OCI-LY1 (cell line): ENCODE measurements at regions not wholly inside any gene's neighbourhood (a gene's known extent, or its start where the extent isn't known, plus 50 kb on each side); places are given as distances from the start of the nearest gene placed in this dataset.
A peak's percentile ranks its signal among the peaks of the same experiment; 100 is the strongest.

Experiments
- H2AFZ ChIP-seq: fragments of 200-600 bp; sonication (generic), shearing (Covaris generic); 2 replicates; pipeline ENCODE4 v1.6.0; 2014; ENCODE audit warnings: antibody characterized with exemption, mild to moderate bottlenecking, low read length
- H3F3A ChIP-seq: fragments of 200-600 bp; sonication (generic), shearing (Covaris generic); 2 replicates; pipeline ENCODE4 v1.6.0; 2014; ENCODE audit warnings: mild to moderate bottlenecking, antibody characterized with exemption, low read length, moderate library complexity; ENCODE audit not compliant: insufficient read depth
- H3K27ac ChIP-seq: fragments of 200-600 bp; sonication (generic); 2 replicates; pipeline ENCODE4 v1.5.1; 2014; ENCODE audit warnings: low read length, mixed run types, mild to moderate bottlenecking, low read depth; ENCODE audit not compliant: poor library complexity, severe bottlenecking
- H3K27me3 ChIP-seq: fragments of 200-600 bp; sonication (generic); 2 replicates; pipeline ENCODE4 v1.6.0; 2014; ENCODE audit warnings: antibody characterized with exemption, mild to moderate bottlenecking, low read length, moderate library complexity; ENCODE audit not compliant: insufficient read depth
- H3K36me3 ChIP-seq: fragments of 200-600 bp; sonication (generic); 2 replicates; pipeline ENCODE4 v1.6.1; 2014; ENCODE audit warnings: mild to moderate bottlenecking, antibody characterized with exemption, low read length, moderate library complexity, mixed read lengths; ENCODE audit not compliant: insufficient read depth
- H3K4me1 ChIP-seq: fragments of 200-600 bp; sonication (generic); 2 replicates; pipeline ENCODE4 v1.5.1; 2014; ENCODE audit warnings: mild to moderate bottlenecking, low read length, moderate library complexity; ENCODE audit not compliant: insufficient read depth, severe bottlenecking
- H3K4me2 ChIP-seq: fragments of 200-600 bp; sonication (generic), shearing (Covaris generic); 2 replicates; pipeline ENCODE4 v1.6.1; 2014; ENCODE audit warnings: low read length
- H3K4me3 ChIP-seq: fragments of 200-600 bp; sonication (generic); 2 replicates; pipeline ENCODE4 v1.5.1; 2014; ENCODE audit warnings: low read length, low read depth, mild to moderate bottlenecking, mixed read lengths; ENCODE audit not compliant: poor library complexity, severe bottlenecking
- H3K79me2 ChIP-seq: fragments of 200-600 bp; shearing (Covaris generic); 2 replicates; pipeline ENCODE4 v1.6.1; 2016; ENCODE audit warnings: mixed run types, low read length, mixed read lengths; ENCODE audit not compliant: insufficient read depth
- H3K9ac ChIP-seq: fragments of 200-600 bp; sonication (generic), shearing (Covaris generic); 2 replicates; pipeline ENCODE4 v1.6.1; 2014; ENCODE audit warnings: mild to moderate bottlenecking, low read length, mixed read lengths
- H3K9me2 ChIP-seq: fragments of 200-600 bp; sonication (generic), shearing (Covaris generic); 2 replicates; pipeline ENCODE4 v1.6.1; 2014; ENCODE audit warnings: low read depth, mild to moderate bottlenecking, low read length, mixed read lengths
- H3K9me3 ChIP-seq: fragments of 200-600 bp; shearing (Covaris generic); 2 replicates; pipeline ENCODE4 v1.6.1; 2014; ENCODE audit warnings: low read length, mixed read lengths
- H4K20me1 ChIP-seq: fragments of 200-600 bp; sonication (generic), shearing (Covaris generic); 2 replicates; pipeline ENCODE4 v1.6.0; 2016; ENCODE audit warnings: mild to moderate bottlenecking, low read length; ENCODE audit not compliant: insufficient read depth
- CTCF ChIP-seq: fragments of 200-600 bp; sonication (generic), shearing (Covaris generic); IDR thresholded peaks from 2 replicates; pipeline ENCODE4 v1.5.1; 2017; ENCODE audit warnings: mild to moderate bottlenecking, antibody characterized with exemption, low read length, moderate library complexity, mixed read lengths
- EZH2 ChIP-seq: fragments of 200-600 bp; sonication (generic), shearing (Covaris generic); IDR thresholded peaks from 2 replicates; pipeline ENCODE4 v1.8.0; 2017; ENCODE audit warnings: borderline replicate concordance, mixed run types, mild to moderate bottlenecking, antibody characterized with exemption, low read length, moderate library complexity, mixed read lengths

- Histone ChIP-seq H3K4me1 (peaks cover 69% of the 10 kb centered on the region), H4K20me1 (no peaks in the 10 kb centered on the region), H3K9me2 (no peaks in the 10 kb centered on the region), H3K9me3 (peaks cover 8% of the 10 kb centered on the region), H3K79me2 (no peaks in the 10 kb centered on the region), H3K27ac (peak overlapping the region; percentile 94), H3K4me2 (peak overlapping the region; percentile 31), H3K4me3 (no peak overlapping the region), H3K27me3 (no peaks in the 10 kb centered on the region), H3F3A (no peaks in the 10 kb centered on the region), H3K36me3 (peaks cover 9% of the 10 kb centered on the region; the same call in 1 of the 2 replicates), H3K9ac (peak overlapping the region; percentile 48), H2AFZ (no peak overlapping the region)
- TF ChIP-seq CTCF (no peak), EZH2 (no peak)
Measured at GRCh38 chr2:6353669-6354068, 512.0 kb downstream of the CMPK2 start.

- H3K27ac ChIP-seq: peak overlapping the region; percentile 94
- TF ChIP-seq EZH2 (no peak), CTCF (no peak)
- no peak overlapping the region for H3K9ac ChIP-seq
- H3K9me2 ChIP-seq: no peaks in the 10 kb centered on the region
- no peaks in the 10 kb centered on the region for H3K79me2 ChIP-seq
- H4K20me1 ChIP-seq: no peaks in the 10 kb centered on the region
- H3F3A ChIP-seq: no peaks in the 10 kb centered on the region
- H3K27me3 ChIP-seq: no peaks in the 10 kb centered on the region
- H3K4me2 ChIP-seq: no peak overlapping the region
- H3K36me3 ChIP-seq: peaks cover 9% of the 10 kb centered on the region; the same call in 1 of the 2 replicates
- H3K9me3 ChIP-seq: peaks cover 4% of the 10 kb centered on the region; the same call in 1 of the 2 replicates
- peaks cover 75% of the 10 kb centered on the region for H3K4me1 ChIP-seq
- no peak overlapping the region for H3K4me3 ChIP-seq
- H2AFZ ChIP-seq: no peak overlapping the region
Measured at GRCh38 chr2:6354546-6354945, 511.2 kb downstream of the CMPK2 start.

- H3F3A ChIP-seq: no peaks in the 10 kb centered on the region
- peak overlapping the region; percentile 25; the same call in 1 of the 2 replicates for H3K4me2 ChIP-seq
Measured at GRCh38 chr2:6355886-6356761, 509.6 kb downstream of the CMPK2 start.

More at GRCh38 chr2:6355886-6356761, 509.6 kb downstream of the CMPK2 start:
- peaks cover 75% of the 10 kb centered on the region for H3K4me1 ChIP-seq
- no peaks in the 10 kb centered on the region for H4K20me1 ChIP-seq
- no peak overlapping the region; the same call in 1 of the 2 replicates for H3K9ac ChIP-seq
- no peaks in the 10 kb centered on the region for H3K36me3 ChIP-seq
- H3K27me3 ChIP-seq: no peaks in the 10 kb centered on the region
- no peaks in the 10 kb centered on the region for H3K79me2 ChIP-seq
- H3K9me3 ChIP-seq: no peaks in the 10 kb centered on the region
- H2AFZ ChIP-seq: no peak overlapping the region
- no peaks in the 10 kb centered on the region for H3K9me2 ChIP-seq
- no peak overlapping the region for H3K4me3 ChIP-seq
- H3K27ac ChIP-seq: peak overlapping the region; percentile 94
- no peak for TF ChIP-seq EZH2
- TF ChIP-seq CTCF: peak; percentile 60
